Cardiac muscle cell (in vitro differentiated cells and primary cell): ENCODE measurements at regions not wholly inside any gene's neighbourhood (a gene's known extent, or its start where the extent isn't known, plus 50 kb on each side); places are given as distances from the start of the nearest gene placed in this dataset.

Source experiments
- DNase-seq, 2 donors: peaks; one replicate each; pipeline versions ENCODE4 v3.0.0 to v3.0.0-alpha.2; 2010 to 2017; ENCODE audit warnings: low read depth in 1 of 2, low spot score in 1 of 2
- H3K27ac ChIP-seq: fragments of 200-600 bp; sonication (generic); 2 replicates; pipeline ENCODE4 v1.5.1; 2016
- H3K27me3 ChIP-seq: fragments of 200-600 bp; sonication (generic); 2 replicates; pipeline ENCODE4 v1.6.0; 2016; ENCODE audit warnings: control low read depth
- H3K36me3 ChIP-seq: fragments of 200-600 bp; sonication (generic); 2 replicates; pipeline ENCODE4 v1.5.1; 2016; ENCODE audit warnings: control low read depth
- H3K4me1 ChIP-seq: fragments of 200-600 bp; sonication (generic); 2 replicates; pipeline ENCODE4 v1.8.1; 2017; ENCODE audit warnings: low read depth, mild to moderate bottlenecking, mixed run types
- H3K4me3 ChIP-seq: fragments of 200-600 bp; sonication (generic); 2 replicates; pipeline ENCODE4 v1.5.1; 2016; ENCODE audit warnings: mild to moderate bottlenecking
- H3K9me3 ChIP-seq: fragments of 200-600 bp; sonication (generic); 2 replicates; pipeline ENCODE4 v1.5.1; 2017; ENCODE audit warnings: low read depth, mild to moderate bottlenecking, control low read depth
- TF ChIP-seq, protein P1 (sequence below): IDR thresholded peaks from 2 replicates; pipeline ENCODE4 v1.5.1; 2012; ENCODE audit warnings: low read depth, mild to moderate bottlenecking, low read length

DNA sequence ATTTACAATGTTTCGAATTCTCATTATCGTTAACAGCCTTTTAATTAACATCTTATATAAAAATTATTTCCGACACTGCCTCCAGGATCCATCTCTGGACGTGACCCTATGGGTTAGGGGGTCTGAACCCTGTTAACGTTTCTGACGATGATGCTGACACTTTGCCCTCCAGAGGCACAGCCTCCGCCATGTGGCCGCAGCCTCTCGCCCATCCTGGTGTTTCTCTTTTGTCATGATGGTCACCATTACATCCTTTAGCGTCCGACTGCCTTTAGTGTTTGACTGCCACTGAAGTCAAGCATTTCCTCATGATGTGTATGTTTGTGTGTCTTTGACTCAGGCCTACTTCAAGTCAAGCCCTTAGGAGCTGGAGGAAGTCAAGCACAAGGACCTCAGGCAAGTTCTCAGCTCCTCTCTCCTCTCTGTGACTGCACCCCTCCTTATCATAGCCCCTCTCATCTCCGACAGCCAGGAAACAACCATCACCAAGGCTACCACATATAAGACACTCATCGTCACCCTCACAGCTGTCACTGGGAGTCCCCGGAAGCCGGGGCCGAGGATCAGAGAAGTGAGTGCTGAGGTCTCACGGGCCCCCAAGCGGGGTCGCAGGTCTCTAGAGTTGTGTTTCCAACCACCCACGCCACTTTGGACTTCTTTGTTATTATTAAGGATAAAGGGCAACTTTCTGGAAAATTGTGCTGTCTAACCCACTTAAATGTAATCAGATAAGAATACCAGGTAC is 96.1 kb upstream of the PPP2R2D start:
- no peak for DNase-seq
- H3K9me3 ChIP-seq, result no peaks in the 10 kb centered on the region
- TF ChIP-seq, protein P1, sequence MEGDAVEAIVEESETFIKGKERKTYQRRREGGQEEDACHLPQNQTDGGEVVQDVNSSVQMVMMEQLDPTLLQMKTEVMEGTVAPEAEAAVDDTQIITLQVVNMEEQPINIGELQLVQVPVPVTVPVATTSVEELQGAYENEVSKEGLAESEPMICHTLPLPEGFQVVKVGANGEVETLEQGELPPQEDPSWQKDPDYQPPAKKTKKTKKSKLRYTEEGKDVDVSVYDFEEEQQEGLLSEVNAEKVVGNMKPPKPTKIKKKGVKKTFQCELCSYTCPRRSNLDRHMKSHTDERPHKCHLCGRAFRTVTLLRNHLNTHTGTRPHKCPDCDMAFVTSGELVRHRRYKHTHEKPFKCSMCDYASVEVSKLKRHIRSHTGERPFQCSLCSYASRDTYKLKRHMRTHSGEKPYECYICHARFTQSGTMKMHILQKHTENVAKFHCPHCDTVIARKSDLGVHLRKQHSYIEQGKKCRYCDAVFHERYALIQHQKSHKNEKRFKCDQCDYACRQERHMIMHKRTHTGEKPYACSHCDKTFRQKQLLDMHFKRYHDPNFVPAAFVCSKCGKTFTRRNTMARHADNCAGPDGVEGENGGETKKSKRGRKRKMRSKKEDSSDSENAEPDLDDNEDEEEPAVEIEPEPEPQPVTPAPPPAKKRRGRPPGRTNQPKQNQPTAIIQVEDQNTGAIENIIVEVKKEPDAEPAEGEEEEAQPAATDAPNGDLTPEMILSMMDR, result no peak
- H3K4me3 ChIP-seq, result no peak overlapping the region
- no peak overlapping the region for H3K27ac ChIP-seq
- no peaks in the 10 kb centered on the region for H3K27me3 ChIP-seq
- no peaks in the 10 kb centered on the region for H3K36me3 ChIP-seq
- peaks cover 26% of the 10 kb centered on the region for H3K4me1 ChIP-seq

DNA sequence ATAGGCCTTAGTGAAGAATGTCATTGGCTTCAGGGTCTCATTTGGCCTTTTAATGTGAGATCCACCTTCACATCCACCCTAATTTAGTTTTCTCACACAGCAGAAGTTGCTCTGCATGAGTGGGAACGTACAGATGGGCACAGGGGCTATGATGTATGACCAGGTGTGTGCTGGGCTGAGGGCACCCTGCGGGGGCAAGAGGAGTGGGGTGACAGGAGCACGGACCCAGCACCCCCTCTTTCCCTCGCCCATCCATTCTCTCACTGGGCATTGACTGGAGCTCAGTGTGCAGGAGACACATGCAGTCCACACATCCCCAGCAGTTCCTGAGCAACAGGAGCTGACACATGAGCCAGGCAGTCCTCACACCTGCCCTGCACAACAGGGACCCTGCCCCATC is 95.1 kb upstream of the PPP2R2D start:
- H3K36me3 ChIP-seq, result no peaks in the 10 kb centered on the region
- no peak overlapping the region for H3K4me3 ChIP-seq
- H3K27me3 ChIP-seq, result no peaks in the 10 kb centered on the region
- H3K27ac ChIP-seq, result no peak overlapping the region
- no peaks in the 10 kb centered on the region for H3K9me3 ChIP-seq
- DNase-seq, result no peak
- TF ChIP-seq, protein P1, result no peak
- H3K4me1 ChIP-seq, result peaks cover 26% of the 10 kb centered on the region

DNA sequence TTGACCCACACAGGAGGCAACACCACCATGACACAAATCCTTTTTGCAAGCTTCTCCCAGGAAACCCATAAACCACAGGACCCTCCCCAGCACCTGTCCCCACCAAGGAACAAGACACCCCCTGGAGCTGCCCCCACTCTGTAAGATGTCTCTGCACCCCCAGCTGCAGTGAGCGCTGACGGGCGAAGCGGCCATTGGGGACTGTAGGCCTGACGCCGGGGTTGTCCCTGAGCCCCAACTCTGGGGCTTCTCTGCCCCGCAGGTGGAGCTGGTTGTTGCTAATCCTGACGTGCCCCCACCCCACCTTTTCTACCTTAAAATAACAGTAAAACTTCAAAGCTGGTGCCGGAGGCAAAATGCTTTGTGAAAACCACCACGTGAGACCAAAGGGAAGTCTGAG is 94.7 kb upstream of the PPP2R2D start:
- Histone ChIP-seq H3K27me3 (no peaks in the 10 kb centered on the region), H3K4me1 (peaks cover 26% of the 10 kb centered on the region), H3K4me3 (no peak overlapping the region), H3K9me3 (no peaks in the 10 kb centered on the region), H3K36me3 (no peaks in the 10 kb centered on the region), H3K27ac (no peak overlapping the region)
- TF ChIP-seq, protein P1, result no peak
- no peak for DNase-seq

DNA sequence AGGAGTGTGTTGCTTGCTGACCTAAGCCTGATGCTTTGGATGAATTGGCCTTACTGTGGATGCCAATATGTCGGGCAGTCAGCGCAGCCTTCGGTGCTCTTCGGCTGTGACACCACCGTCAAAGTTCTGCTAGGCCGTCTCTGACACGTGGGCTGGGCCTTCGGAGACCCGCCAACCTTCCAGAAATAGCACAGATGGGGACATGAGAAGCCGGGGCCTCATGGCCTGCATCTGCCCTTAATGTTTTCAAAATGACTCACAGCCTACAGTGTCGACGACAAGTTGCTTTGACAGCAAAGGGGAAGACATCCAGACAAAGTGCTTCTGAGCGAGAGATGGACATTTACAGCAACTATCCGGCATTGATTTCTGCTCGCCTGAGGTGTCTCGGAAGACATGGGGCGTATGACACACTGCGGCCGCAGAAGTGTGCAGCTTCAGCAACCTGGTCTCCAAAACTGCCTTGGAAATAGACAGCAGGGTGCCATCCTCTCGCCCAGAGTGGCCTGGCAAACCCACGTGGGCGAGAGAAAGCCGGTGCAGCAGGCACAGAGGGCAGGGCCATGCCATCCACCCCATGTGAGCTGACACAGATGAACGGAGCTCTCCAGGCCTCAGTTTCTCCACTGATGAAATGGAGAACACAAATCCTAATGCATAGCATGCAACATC is 94.0 kb upstream of the PPP2R2D start:
- peak in 1 of 2 donors; percentile 23 for DNase-seq
- Histone ChIP-seq H3K4me1 (peaks cover 26% of the 10 kb centered on the region), H3K36me3 (no peaks in the 10 kb centered on the region), H3K27ac (no peak overlapping the region), H3K4me3 (no peak overlapping the region), H3K27me3 (no peaks in the 10 kb centered on the region), H3K9me3 (no peaks in the 10 kb centered on the region)
- TF ChIP-seq, protein P1, result no peak

DNA sequence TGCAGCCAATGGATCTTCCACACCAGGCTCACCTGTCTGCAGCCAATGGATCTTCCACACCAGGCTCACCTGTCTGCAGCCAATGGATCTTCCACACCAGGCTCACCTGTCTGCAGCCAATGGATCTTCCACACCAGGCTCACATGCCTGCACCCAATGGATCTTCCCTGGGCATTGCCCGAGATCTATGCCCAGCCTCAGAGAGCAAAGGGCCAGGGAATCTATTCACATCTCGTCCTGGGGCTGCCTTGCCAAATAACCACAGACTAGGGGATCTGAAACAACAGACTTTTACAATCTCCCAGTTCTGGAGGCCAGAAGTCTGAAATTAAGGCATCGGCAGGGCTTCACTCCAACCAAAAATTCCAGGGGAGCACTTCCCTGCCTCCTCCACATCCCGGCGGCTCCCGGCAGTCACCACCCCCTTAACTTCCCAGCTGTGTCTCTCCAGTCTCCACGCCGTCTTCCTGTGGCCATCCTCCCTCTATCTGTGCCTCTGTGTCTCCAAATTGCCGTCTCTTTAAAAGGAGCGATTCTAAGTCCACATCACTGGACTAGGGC is 92.4 kb upstream of the PPP2R2D start:
- Histone ChIP-seq H3K36me3 (no peaks in the 10 kb centered on the region), H3K27ac (no peak overlapping the region), H3K9me3 (no peaks in the 10 kb centered on the region), H3K4me3 (no peak overlapping the region), H3K27me3 (no peaks in the 10 kb centered on the region), H3K4me1 (peaks cover 26% of the 10 kb centered on the region)
- TF ChIP-seq, protein P1, result no peak
- DNase-seq, result no peak
